Lung (tissue), 11 donors: ENCODE measurements at regions not wholly inside any gene's neighbourhood (a gene's known extent, or its start where the extent isn't known, plus 50 kb on each side); places are given as distances from the start of the nearest gene placed in this dataset.

Experiments
- ATAC-seq: fragments of 200-7000 bp; cut with Tn5 transposase; one replicate; pipeline ENCODE4 v1.9.1; 2020; ENCODE audit warnings: moderate number of reproducible peaks; ENCODE audit not compliant: insufficient read depth, low FRiP score
- DNase-seq, 3 donors: peaks; one replicate each; pipeline ENCODE4 v3.0.0-alpha.2; 2013 to 2017
- H3K27ac ChIP-seq, 2 donors: one replicate each; pipeline ENCODE4 v1.5.1; 2013; ENCODE audit warnings: mild to moderate bottlenecking in 2 of 2, moderate library complexity in 2 of 2, control low read depth in 1 of 2, inconsistent platforms in 1 of 2, low read depth in 1 of 2, low read length in 1 of 2
- H3K27me3 ChIP-seq, 3 donors: one replicate each; pipeline ENCODE4 v1.5.1; 2013; ENCODE audit warnings: low read length in 2 of 3; ENCODE audit not compliant: control insufficient read depth in 3 of 3, insufficient read depth in 3 of 3
- H3K36me3 ChIP-seq, 4 donors: one replicate each; pipeline ENCODE4 v1.5.1; 2013; ENCODE audit warnings: low read length in 4 of 4, mild to moderate bottlenecking in 1 of 4, moderate library complexity in 1 of 4; ENCODE audit not compliant: control insufficient read depth in 4 of 4, insufficient read depth in 4 of 4
- H3K4me1 ChIP-seq, 5 donors: one replicate each; pipeline ENCODE4 v1.5.1; 2013; ENCODE audit warnings: low read length in 5 of 5, mild to moderate bottlenecking in 2 of 5, moderate library complexity in 1 of 5; ENCODE audit not compliant: control insufficient read depth in 5 of 5, insufficient read depth in 5 of 5
- H3K4me3 ChIP-seq: one replicate; pipeline ENCODE4 v1.5.1; 2013; ENCODE audit warnings: mild to moderate bottlenecking, control low read depth, moderate library complexity
- H3K9ac ChIP-seq, 2 donors: one replicate each; pipeline ENCODE4 v1.5.1; 2013; ENCODE audit warnings: low read length in 2 of 2, control low read depth in 1 of 2; ENCODE audit not compliant: insufficient read depth in 1 of 2
- H3K9me3 ChIP-seq, 4 donors: one replicate each; pipeline ENCODE4 v1.5.1; 2013; ENCODE audit warnings: low read length in 3 of 4, mild to moderate bottlenecking in 1 of 4, moderate library complexity in 1 of 4; ENCODE audit not compliant: control insufficient read depth in 4 of 4, insufficient read depth in 3 of 4
- CTCF ChIP-seq: IDR thresholded peaks from 2 replicates; pipeline ENCODE4 v1.5.1; 2012; ENCODE audit warnings: mild to moderate bottlenecking; ENCODE audit errors: control extremely low read depth, extremely low read depth
- WGBS, 2 donors: extraction: QIAGEN DNeasy Blood & Tissue Kit; methylation state at CpG; one replicate each; pipeline ENCODE4 v1.1.7; 2013; 5-methylcytosine and 5-hydroxymethylcytosine counted together
- donor health status: control.
- donor health status: control.
- donor health status: Bipolar disorder and iron deficiency.
- donor health status: healthy.
- donor health status: DM: yes; HTN: yes; CAD: no.

- no peak for TF ChIP-seq CTCF
- no peak for ATAC-seq
These were observed 131.5 kb upstream of the DLX2 start for GRCh38 chr2:172233987-172234715.

GRCh38 chr2:172234716-172235691 lies 132.3 kb upstream of the DLX2 start:
- H3K4me1 ChIP-seq: peaks cover 0 to 24% (median 5%) of the 10 kb centered on the region in 5 donors
- no peak overlapping the region for H3K9ac ChIP-seq
- H3K27ac ChIP-seq: no peak overlapping the region

More at GRCh38 chr2:172233987-172234715, 131.5 kb upstream of the DLX2 start:
- DNase-seq: no peak
- no peaks in the 10 kb centered on the region for H3K36me3 ChIP-seq
- no peak overlapping the region for H3K4me3 ChIP-seq
- H3K9ac ChIP-seq: no peak overlapping the region
- 62 to 71% methylated on average over 9 of the region's 9 CpGs for WGBS, 2 donors
- no peaks in the 10 kb centered on the region for H3K9me3 ChIP-seq
- peaks cover 0 to 24% (median 5%) of the 10 kb centered on the region in 5 donors for H3K4me1 ChIP-seq
- H3K27me3 ChIP-seq: peaks cover 0 to 35% (median 27%) of the 10 kb centered on the region in 3 donors
- no peak overlapping the region for H3K27ac ChIP-seq

GRCh38 chr2:172239944-172240590 lies 137.4 kb upstream of the DLX2 start:
- no peak overlapping the region for H3K9ac ChIP-seq
- 84 to 89% methylated on average over 8 of the region's 8 CpGs for WGBS, 2 donors

More at GRCh38 chr2:172234716-172235691, 132.3 kb upstream of the DLX2 start:
- no peaks in the 10 kb centered on the region for H3K9me3 ChIP-seq
- H3K36me3 ChIP-seq: no peaks in the 10 kb centered on the region
- ATAC-seq (no peak), DNase-seq (peak in 1 of 3 donors; percentile 31)
- H3K4me3 ChIP-seq: peak overlapping the region; percentile 16
- 2 to 5% methylated on average over 65 of the region's 65 CpGs for WGBS, 2 donors
- TF ChIP-seq CTCF: no peak
- peaks cover 0 to 32% (median 27%) of the 10 kb centered on the region in 3 donors for H3K27me3 ChIP-seq

More at GRCh38 chr2:172239944-172240590, 137.4 kb upstream of the DLX2 start:
- peaks cover 0 to 24% (median 18%) of the 10 kb centered on the region in 3 donors for H3K27me3 ChIP-seq
- H3K27ac ChIP-seq: no peak overlapping the region
- H3K36me3 ChIP-seq: no peaks in the 10 kb centered on the region
- no peaks in the 10 kb centered on the region for H3K9me3 ChIP-seq
- DNase-seq: no peak
- no peak for TF ChIP-seq CTCF
- ATAC-seq: no peak
- H3K4me3 ChIP-seq: no peak overlapping the region
- H3K4me1 ChIP-seq: peaks cover 0 to 7% (median 0%) of the 10 kb centered on the region in 5 donors
